Natural killer cell (primary cell): ENCODE measurements at regions not wholly inside any gene's neighbourhood (a gene's known extent, or its start where the extent isn't known, plus 50 kb on each side); places are given as distances from the start of the nearest gene placed in this dataset.

Experiments
- ATAC-seq, 3 donors: fragments of 150-1000 bp in 2 of 3; fragments of 200-7000 bp in 1 of 3; cut with Tn5 transposase; 1 replicate in 1 of 3; 2 replicates in 2 of 3; pipeline ENCODE4 v1.10.0; 2021; ENCODE audit warnings: mild to moderate bottlenecking in 2 of 3, moderate library complexity in 2 of 3
- DNase-seq, 2 donors: peaks; one replicate each; pipeline versions ENCODE4 v3.0.0 to v3.0.0-alpha.2; 2013 to 2021; ENCODE audit warnings: mixed read lengths in 1 of 2
- H3K27ac ChIP-seq: one replicate; pipeline ENCODE4 v1.5.1; 2013; ENCODE audit warnings: mild to moderate bottlenecking, low read length
- H3K27me3 ChIP-seq: one replicate; pipeline ENCODE4 v1.6.1; 2013; ENCODE audit warnings: low read length; ENCODE audit not compliant: control insufficient read depth, insufficient read depth
- H3K36me3 ChIP-seq: one replicate; pipeline ENCODE4 v1.6.1; 2013; ENCODE audit warnings: low read length; ENCODE audit not compliant: control insufficient read depth, insufficient read depth
- H3K4me1 ChIP-seq: one replicate; pipeline ENCODE4 v1.6.1; 2013; ENCODE audit warnings: low read length; ENCODE audit not compliant: control insufficient read depth, insufficient read depth
- H3K4me3 ChIP-seq: one replicate; pipeline ENCODE4 v1.5.1; 2013; ENCODE audit warnings: low read length
- H3K9me3 ChIP-seq: one replicate; pipeline ENCODE4 v1.6.1; 2013; ENCODE audit warnings: low read length; ENCODE audit not compliant: control insufficient read depth, insufficient read depth
- H3K27ac Mint-ChIP-seq, 2 donors: one replicate each; pipeline ENCODE4 v1.8.0; 2022; ENCODE audit warnings: mild to moderate bottlenecking in 2 of 2, mixed read lengths in 2 of 2, moderate library complexity in 1 of 2
- H3K27me3 Mint-ChIP-seq, 2 donors: one replicate each; pipeline ENCODE4 v1.8.0; 2022; ENCODE audit warnings: low read depth in 2 of 2, mixed read lengths in 2 of 2
- H3K36me3 Mint-ChIP-seq: one replicate; pipeline ENCODE4 v1.8.0; 2022; ENCODE audit warnings: mixed read lengths
- H3K4me1 Mint-ChIP-seq, 2 donors: one replicate each; pipeline ENCODE4 v1.8.0; 2022; ENCODE audit warnings: mixed read lengths in 2 of 2
- H3K4me3 Mint-ChIP-seq: one replicate; pipeline ENCODE4 v1.8.0; 2022; ENCODE audit warnings: mild to moderate bottlenecking, moderate library complexity, mixed read lengths
- H3K9me3 Mint-ChIP-seq, 2 donors: one replicate each; pipeline ENCODE4 v1.8.0; 2022; ENCODE audit warnings: mixed read lengths in 2 of 2
- WGBS: methylation state at CpG from one replicate; pipeline ENCODE4 v1.1.7; 2013; ENCODE audit warnings: missing lambda C conversion rate; ENCODE audit not compliant: insufficient coverage; 5-methylcytosine and 5-hydroxymethylcytosine counted together
- intact Hi-C: fragments of 100-400 bp; cut with micrococcal nuclease; formaldehyde crosslinking; loops from one replicate; pipeline ENCODE4 v1.14.2; 2022
- TF ChIP-seq, protein P1 (sequence below): fragments of 200-600 bp; IDR thresholded peaks from one replicate; pipeline ENCODE4 v1.8.0; 2022; ENCODE audit warnings: antibody characterized with exemption

DNA sequence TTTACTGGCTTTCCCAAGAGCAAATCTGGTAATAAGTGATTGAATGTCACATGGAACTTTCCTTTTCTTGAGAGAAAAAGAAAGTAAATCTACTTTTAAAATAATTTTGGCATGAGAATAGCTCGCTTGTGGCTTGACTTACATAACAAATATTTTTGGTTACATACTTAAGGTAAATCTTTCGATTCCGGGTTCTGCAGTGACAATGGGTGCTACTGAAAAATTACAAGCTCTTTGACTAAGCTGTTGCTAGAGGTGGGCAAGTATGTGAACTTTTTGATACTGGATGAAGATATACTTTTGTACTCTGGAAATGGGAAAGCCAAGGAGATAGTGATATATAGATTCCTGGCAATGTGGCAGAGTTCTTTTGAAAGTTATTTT lies 51.9 kb upstream of the OTOL1 start:
- H3K36me3 Mint-ChIP-seq: no peaks in the 10 kb centered on the region
- 80% methylated on average over 3 of the region's 3 CpGs for WGBS
- Histone ChIP-seq H3K4me1 (no peaks in the 10 kb centered on the region), H3K27me3 (no peaks in the 10 kb centered on the region), H3K27ac (no peak overlapping the region), H3K4me3 (no peak overlapping the region), H3K36me3 (no peaks in the 10 kb centered on the region), H3K9me3 (no peaks in the 10 kb centered on the region)
- DNase-seq (no peak), ATAC-seq (no peak)
- peaks cover 13 to 14% of the 10 kb centered on the region in 2 donors for H3K27me3 Mint-ChIP-seq
- H3K27ac Mint-ChIP-seq: no peak overlapping the region
- H3K9me3 Mint-ChIP-seq: no peaks in the 10 kb centered on the region
- no peak overlapping the region for H3K4me3 Mint-ChIP-seq
- H3K4me1 Mint-ChIP-seq: no peaks in the 10 kb centered on the region
- intact Hi-C loops: no loop called here
- TF ChIP-seq, protein P1, sequence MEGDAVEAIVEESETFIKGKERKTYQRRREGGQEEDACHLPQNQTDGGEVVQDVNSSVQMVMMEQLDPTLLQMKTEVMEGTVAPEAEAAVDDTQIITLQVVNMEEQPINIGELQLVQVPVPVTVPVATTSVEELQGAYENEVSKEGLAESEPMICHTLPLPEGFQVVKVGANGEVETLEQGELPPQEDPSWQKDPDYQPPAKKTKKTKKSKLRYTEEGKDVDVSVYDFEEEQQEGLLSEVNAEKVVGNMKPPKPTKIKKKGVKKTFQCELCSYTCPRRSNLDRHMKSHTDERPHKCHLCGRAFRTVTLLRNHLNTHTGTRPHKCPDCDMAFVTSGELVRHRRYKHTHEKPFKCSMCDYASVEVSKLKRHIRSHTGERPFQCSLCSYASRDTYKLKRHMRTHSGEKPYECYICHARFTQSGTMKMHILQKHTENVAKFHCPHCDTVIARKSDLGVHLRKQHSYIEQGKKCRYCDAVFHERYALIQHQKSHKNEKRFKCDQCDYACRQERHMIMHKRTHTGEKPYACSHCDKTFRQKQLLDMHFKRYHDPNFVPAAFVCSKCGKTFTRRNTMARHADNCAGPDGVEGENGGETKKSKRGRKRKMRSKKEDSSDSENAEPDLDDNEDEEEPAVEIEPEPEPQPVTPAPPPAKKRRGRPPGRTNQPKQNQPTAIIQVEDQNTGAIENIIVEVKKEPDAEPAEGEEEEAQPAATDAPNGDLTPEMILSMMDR: no peak

GRCh38 chr3:161443921-161444693 lies 52.5 kb upstream of the OTOL1 start:
- Mint-ChIP-seq H3K4me1 (no peaks in the 10 kb centered on the region), H3K27me3 (peaks cover 13 to 14% of the 10 kb centered on the region in 2 donors), H3K27ac (no peak overlapping the region), H3K9me3 (no peaks in the 10 kb centered on the region), H3K4me3 (no peak overlapping the region), H3K36me3 (no peaks in the 10 kb centered on the region)
- Histone ChIP-seq H3K27me3 (no peaks in the 10 kb centered on the region), H3K36me3 (no peaks in the 10 kb centered on the region), H3K27ac (no peak overlapping the region), H3K9me3 (no peaks in the 10 kb centered on the region), H3K4me1 (no peaks in the 10 kb centered on the region), H3K4me3 (no peak overlapping the region)
- TF ChIP-seq, protein P1: no peak
- ATAC-seq (no peak), DNase-seq (no peak)
- WGBS: 98% methylated on average over 2 of the region's 4 CpGs
- intact Hi-C loops: no loop called here

- H3K27me3 Mint-ChIP-seq: peaks cover 17 to 61% of the 10 kb centered on the region in 2 donors
- no peak overlapping the region for H3K27ac Mint-ChIP-seq
- Histone ChIP-seq H3K4me1 (no peaks in the 10 kb centered on the region), H3K9me3 (no peaks in the 10 kb centered on the region), H3K36me3 (no peaks in the 10 kb centered on the region), H3K27me3 (peaks cover 2% of the 10 kb centered on the region), H3K4me3 (no peak overlapping the region), H3K27ac (no peak overlapping the region)
- no peak for ATAC-seq
- H3K4me1 Mint-ChIP-seq: no peaks in the 10 kb centered on the region
- no peaks in the 10 kb centered on the region for H3K9me3 Mint-ChIP-seq
- DNase-seq: no peak
- intact Hi-C loops: no loop called here
- 90% methylated on average over 3 of the region's 4 CpGs for WGBS
- H3K36me3 Mint-ChIP-seq: no peaks in the 10 kb centered on the region
- TF ChIP-seq, protein P1: no peak
- no peak overlapping the region for H3K4me3 Mint-ChIP-seq
These were observed 59.0 kb upstream of the SPTSSB start for GRCh38 chr3:161430307-161430706.

DNA sequence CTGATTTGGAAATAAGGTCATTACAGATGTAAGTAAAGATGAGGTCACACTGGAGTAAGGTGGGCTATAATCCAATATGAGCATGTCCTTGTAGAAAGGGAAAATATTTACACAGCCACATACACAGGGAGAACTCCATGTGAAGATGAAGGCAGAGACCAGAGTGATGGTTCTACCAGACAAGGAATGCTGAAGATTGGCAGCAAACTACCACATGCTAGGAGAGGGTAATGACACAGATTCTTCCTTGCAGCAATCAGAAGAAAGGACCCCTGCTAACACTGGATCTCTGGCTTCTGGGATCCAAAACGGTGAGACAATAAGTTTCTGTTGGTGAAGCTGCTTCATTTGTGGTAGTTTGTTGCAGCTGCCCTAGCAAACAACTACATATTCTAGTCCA lies 56.0 kb upstream of the SPTSSB start:
- Mint-ChIP-seq H3K27me3 (peaks cover 11 to 42% of the 10 kb centered on the region in 2 donors), H3K9me3 (no peaks in the 10 kb centered on the region), H3K4me3 (no peak overlapping the region), H3K27ac (no peak overlapping the region), H3K4me1 (no peaks in the 10 kb centered on the region), H3K36me3 (no peaks in the 10 kb centered on the region)
- Histone ChIP-seq H3K27ac (no peak overlapping the region), H3K9me3 (no peaks in the 10 kb centered on the region), H3K4me1 (no peaks in the 10 kb centered on the region), H3K27me3 (no peaks in the 10 kb centered on the region), H3K4me3 (no peak overlapping the region), H3K36me3 (no peaks in the 10 kb centered on the region)
- no CpG with 5 or more reads among the region's 1 CpG for WGBS
- ATAC-seq (no peak), DNase-seq (no peak)
- TF ChIP-seq, protein P1: no peak
- intact Hi-C loops: no loop called here
